NT2/D1 (cell line): ENCODE measurements at regions not wholly inside any gene's neighbourhood (a gene's known extent, or its start where the extent isn't known, plus 50 kb on each side); places are given as distances from the start of the nearest gene placed in this dataset.

Experiments used
- SUZ12 ChIP-seq: IDR thresholded peaks from 2 replicates; pipeline ENCODE4 v1.6.1; 2011; ENCODE audit not compliant: insufficient read length, insufficient read depth; ENCODE audit errors: extremely low read depth
- YY1 ChIP-seq: IDR thresholded peaks from 2 replicates; pipeline ENCODE4 v1.6.1; 2011; ENCODE audit not compliant: insufficient read length, insufficient read depth
- ZNF274 ChIP-seq: IDR thresholded peaks from 2 replicates; pipeline ENCODE4 v1.6.1; 2011; ENCODE audit warnings: mild to moderate bottlenecking, low read depth, low read length

DNA sequence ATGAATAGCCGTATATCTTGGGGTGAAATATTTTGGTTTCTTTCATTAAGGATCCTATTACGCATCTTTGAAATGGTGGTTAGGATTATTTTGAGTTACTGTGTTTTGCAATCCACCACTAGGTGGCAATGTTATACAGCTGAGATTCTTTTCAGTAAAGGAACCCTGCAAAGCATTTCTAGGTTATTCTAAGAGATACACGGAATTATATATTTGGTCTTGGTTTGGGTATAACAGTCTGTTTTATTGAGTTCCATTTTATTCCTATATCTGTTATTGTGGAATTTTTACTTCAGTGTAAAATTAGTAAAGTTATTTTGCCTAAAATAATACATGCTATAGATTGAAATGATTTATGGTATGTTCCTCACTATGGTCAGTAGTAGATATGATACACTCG, 62.9 kb upstream of the CPHXL start:
- TF ChIP-seq ZNF274 (no peak), SUZ12 (no peak), YY1 (no peak)
